Spleen (tissue), 11 donors: ENCODE measurements at regions not wholly inside any gene's neighbourhood (a gene's known extent, or its start where the extent isn't known, plus 50 kb on each side); places are given as distances from the start of the nearest gene placed in this dataset.

Experiments used
- DNase-seq: peaks from one replicate; pipeline ENCODE4 v3.0.0-alpha.2; 2020
- H3K27ac ChIP-seq, 8 donors: fragments of 200-600 bp; sonication (generic) in 7 of 8; 1 replicate in 4 of 8; 2 replicates in 4 of 8; pipeline versions ENCODE4 v1.5.0 to v1.8.0; 2016 to 2021; ENCODE audit warnings: inconsistent platforms in 4 of 8, mild to moderate bottlenecking in 4 of 8, moderate library complexity in 1 of 8
- H3K27me3 ChIP-seq, 7 donors: fragments of 200-600 bp; sonication (generic) in 6 of 7; replicated peaks in 1 of 7; 1 replicate in 4 of 7; 2 replicates in 3 of 7; pipeline versions ENCODE4 v1.5.0 to v1.8.0; 2016 to 2021; ENCODE audit warnings: inconsistent platforms in 3 of 7, mild to moderate bottlenecking in 1 of 7
- H3K36me3 ChIP-seq, 6 donors: fragments of 200-600 bp; sonication (generic) in 5 of 6; 1 replicate in 4 of 6; 2 replicates in 2 of 6; pipeline versions ENCODE4 v1.5.0 to v1.8.0; 2016 to 2021; ENCODE audit warnings: inconsistent platforms in 2 of 6
- H3K4me1 ChIP-seq, 6 donors: fragments of 200-600 bp; sonication (generic) in 5 of 6; 1 replicate in 3 of 6; 2 replicates in 3 of 6; pipeline versions ENCODE4 v1.5.0 to v1.8.0; 2016 to 2021; ENCODE audit warnings: inconsistent platforms in 3 of 6
- H3K4me3 ChIP-seq, 8 donors: fragments of 200-600 bp; sonication (generic) in 7 of 8; 1 replicate in 4 of 8; 2 replicates in 4 of 8; pipeline versions ENCODE4 v1.5.0 to v1.8.0; 2016 to 2021; ENCODE audit warnings: inconsistent platforms in 4 of 8, mild to moderate bottlenecking in 4 of 8, moderate library complexity in 2 of 8
- H3K9me3 ChIP-seq, 8 donors: fragments of 200-600 bp; sonication (generic) in 7 of 8; 1 replicate in 4 of 8; 2 replicates in 4 of 8; pipeline versions ENCODE4 v1.5.0 to v1.8.0; 2016 to 2021; ENCODE audit warnings: inconsistent platforms in 4 of 8
- POLR2A ChIP-seq, 3 donors: fragments of 450-650 bp; IDR thresholded peaks; one replicate each; pipeline ENCODE4 v1.5.1; 2017; ENCODE audit warnings: antibody characterized with exemption in 3 of 3, mild to moderate bottlenecking in 1 of 3
- POLR2AphosphoS5 ChIP-seq, 3 donors: sonication (generic); formaldehyde crosslinking; IDR thresholded peaks; one replicate each; pipeline ENCODE4 v1.5.1; 2017; ENCODE audit warnings: antibody characterized with exemption in 3 of 3
- WGBS, 5 donors: extraction: QIAGEN DNeasy Blood & Tissue Kit in 3 of 5; methylation state at CpG; one replicate each; pipeline versions ENCODE4 v1.1.5 to v1.1.7; 2013 to 2018; 5-methylcytosine and 5-hydroxymethylcytosine counted together
- intact Hi-C: fragments of 100-400 bp; cut with DNase I; formaldehyde crosslinking; loops from one replicate; pipeline ENCODE4 v1.15.0; 2023; ENCODE audit warnings: low total_unique reads
- TF ChIP-seq, protein P1 (sequence below), 11 experiments: fragments of 200-600 bp in 7 of 11; fragments of 450-650 bp in 4 of 11; sonication (generic) in 4 of 11; IDR thresholded peaks in 8 of 11; conservative IDR thresholded peaks in 3 of 11; 1 replicate in 7 of 11; 2 replicates in 4 of 11; pipeline versions ENCODE4 v1.4.0 to v1.8.0; 2016 to 2021; ENCODE audit warnings: antibody characterized with exemption in 11 of 11, inconsistent platforms in 4 of 11, mild to moderate bottlenecking in 1 of 11
- donor health status: healthy with polysubstance abuse.
- donor health status: DM: no; HTN: no; CAD: no; lungs with moderate emphysema.
- donor health status: DM: no; HTN: no; CAD: no.
- donor health status: Bipolar disorder and iron deficiency.
- donor health status: healthy.
- donor health status: DM: no; HTN: no; CAD: no.
- donor health status: DM: yes; HTN: yes; CAD: no.

DNA sequence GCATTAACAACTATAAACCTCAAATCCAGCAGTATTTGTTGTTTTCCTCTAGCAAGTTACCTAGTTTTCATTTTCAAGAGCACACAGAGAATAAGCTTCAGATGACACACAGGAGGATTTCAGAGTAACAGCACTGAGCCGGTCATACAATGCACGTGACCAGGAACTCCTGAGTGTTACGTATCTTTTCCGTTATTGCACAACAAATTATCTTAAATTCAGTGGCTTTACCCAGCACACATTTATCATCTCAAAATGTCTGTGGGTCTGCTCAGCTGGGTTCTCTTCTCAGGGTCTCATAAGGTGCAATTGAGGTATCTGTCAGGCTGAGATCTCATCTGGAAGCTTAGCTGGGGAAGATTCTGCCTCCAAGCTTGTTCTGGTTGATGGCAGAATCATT is 379.5 kb upstream of the KLHL29 start:
- H3K4me1 ChIP-seq: peaks cover 0 to 7% (median 0%) of the 10 kb centered on the region in 6 donors
- no peaks in the 10 kb centered on the region for H3K27me3 ChIP-seq
- no peaks in the 10 kb centered on the region for H3K9me3 ChIP-seq
- H3K36me3 ChIP-seq: no peaks in the 10 kb centered on the region
- H3K27ac ChIP-seq: no peak overlapping the region
- no peak for DNase-seq
- intact Hi-C loops: no loop called here
- no peak overlapping the region for H3K4me3 ChIP-seq
- TF ChIP-seq POLR2A (IDR thresholded peaks at IDR 0.05) (no peak), POLR2AphosphoS5 (IDR thresholded peaks at IDR 0.05) (no peak)
- TF ChIP-seq, protein P1, sequence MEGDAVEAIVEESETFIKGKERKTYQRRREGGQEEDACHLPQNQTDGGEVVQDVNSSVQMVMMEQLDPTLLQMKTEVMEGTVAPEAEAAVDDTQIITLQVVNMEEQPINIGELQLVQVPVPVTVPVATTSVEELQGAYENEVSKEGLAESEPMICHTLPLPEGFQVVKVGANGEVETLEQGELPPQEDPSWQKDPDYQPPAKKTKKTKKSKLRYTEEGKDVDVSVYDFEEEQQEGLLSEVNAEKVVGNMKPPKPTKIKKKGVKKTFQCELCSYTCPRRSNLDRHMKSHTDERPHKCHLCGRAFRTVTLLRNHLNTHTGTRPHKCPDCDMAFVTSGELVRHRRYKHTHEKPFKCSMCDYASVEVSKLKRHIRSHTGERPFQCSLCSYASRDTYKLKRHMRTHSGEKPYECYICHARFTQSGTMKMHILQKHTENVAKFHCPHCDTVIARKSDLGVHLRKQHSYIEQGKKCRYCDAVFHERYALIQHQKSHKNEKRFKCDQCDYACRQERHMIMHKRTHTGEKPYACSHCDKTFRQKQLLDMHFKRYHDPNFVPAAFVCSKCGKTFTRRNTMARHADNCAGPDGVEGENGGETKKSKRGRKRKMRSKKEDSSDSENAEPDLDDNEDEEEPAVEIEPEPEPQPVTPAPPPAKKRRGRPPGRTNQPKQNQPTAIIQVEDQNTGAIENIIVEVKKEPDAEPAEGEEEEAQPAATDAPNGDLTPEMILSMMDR (IDR thresholded peaks at IDR 0.05 in 8 of 11, conservative IDR thresholded peaks at IDR 0.05 in 3 of 11): no peak
- WGBS, 5 donors: 72 to 91% (median 88%) methylated on average over 4 of the region's 4 CpGs

DNA sequence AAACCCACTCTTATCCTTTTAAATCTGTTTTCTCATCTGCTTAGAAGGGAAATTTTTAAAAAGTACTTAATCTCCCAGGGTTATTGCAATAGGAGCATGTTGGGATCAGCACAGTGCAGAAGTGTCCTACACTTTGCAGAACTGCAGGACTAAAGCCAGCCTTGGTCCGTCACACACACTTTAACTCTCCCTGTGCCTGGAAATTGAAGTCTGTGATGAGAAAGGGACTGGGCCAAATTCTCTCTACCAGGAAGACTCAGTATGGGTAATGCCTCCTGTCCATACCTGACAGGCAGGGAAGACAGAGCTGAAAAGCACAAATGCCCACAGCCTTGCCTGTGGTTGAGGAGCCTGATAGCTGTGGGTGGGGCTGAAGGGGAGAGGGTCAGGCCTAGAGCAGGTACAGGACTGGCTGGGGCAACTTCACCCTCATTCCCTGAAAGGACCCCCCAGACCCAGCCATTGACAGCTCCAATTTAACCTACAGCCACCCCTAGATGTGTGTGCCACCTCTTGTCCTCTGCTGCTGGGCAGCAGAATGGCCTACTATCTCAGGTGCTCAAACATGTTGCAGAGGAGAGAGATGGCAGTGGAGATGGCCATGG is 377.2 kb upstream of the KLHL29 start:
- intact Hi-C loops: no loop called here
- peak overlapping the region in 4 of 8 donors; percentile 23 to 51 (median 34) for H3K27ac ChIP-seq
- H3K36me3 ChIP-seq: no peaks in the 10 kb centered on the region
- WGBS, 5 donors: 83 to 89% (median 86%) methylated on average over 1 of the region's 1 CpG
- DNase-seq: no peak
- H3K4me1 ChIP-seq: peaks cover 0 to 7% (median 0%) of the 10 kb centered on the region in 6 donors
- H3K4me3 ChIP-seq: no peak overlapping the region
- no peaks in the 10 kb centered on the region for H3K27me3 ChIP-seq
- TF ChIP-seq POLR2A (IDR thresholded peaks at IDR 0.05) (no peak), POLR2AphosphoS5 (IDR thresholded peaks at IDR 0.05) (no peak)
- TF ChIP-seq, protein P1 (IDR thresholded peaks at IDR 0.05 in 8 of 11, conservative IDR thresholded peaks at IDR 0.05 in 3 of 11): no peak
- H3K9me3 ChIP-seq: no peaks in the 10 kb centered on the region

DNA sequence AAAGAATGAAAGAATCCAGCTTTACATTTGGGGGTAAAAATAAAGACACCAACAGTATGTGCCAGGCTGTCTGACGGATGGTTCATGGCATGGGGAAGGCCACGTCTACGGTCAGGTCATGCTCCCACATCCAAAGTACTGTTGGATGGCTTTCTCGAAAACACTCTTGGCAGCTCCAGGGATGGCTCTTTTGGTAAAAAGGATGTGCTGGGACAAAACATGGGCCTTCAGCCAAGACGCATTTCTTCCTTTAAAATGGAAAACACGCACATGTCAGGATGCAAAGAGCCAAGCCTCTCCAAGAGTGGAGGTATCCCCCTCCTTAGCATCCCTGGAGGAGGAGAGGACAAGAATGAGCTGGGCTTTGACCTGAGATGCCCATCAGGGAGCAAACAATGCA is 376.5 kb upstream of the KLHL29 start:
- Histone ChIP-seq H3K27ac (peak overlapping the region in 4 of 8 donors; percentile 35 to 51 (median 47)), H3K9me3 (no peaks in the 10 kb centered on the region), H3K36me3 (no peaks in the 10 kb centered on the region), H3K4me1 (peaks cover 0 to 7% (median 0%) of the 10 kb centered on the region in 6 donors), H3K4me3 (no peak overlapping the region), H3K27me3 (no peaks in the 10 kb centered on the region)
- TF ChIP-seq, protein P1 (IDR thresholded peaks at IDR 0.05 in 8 of 11, conservative IDR thresholded peaks at IDR 0.05 in 3 of 11): no peak
- TF ChIP-seq POLR2AphosphoS5 (IDR thresholded peaks at IDR 0.05): peak in 1 of 3 donors; percentile 47
- no peak for TF ChIP-seq POLR2A (IDR thresholded peaks at IDR 0.05)
- no peak for DNase-seq
- 61 to 74% (median 73%) methylated on average over 6 of the region's 6 CpGs for WGBS, 5 donors
- intact Hi-C loops: no loop called here

GRCh38 chr2:23008951-23009350 is 376.0 kb upstream of the KLHL29 start:
- TF ChIP-seq, protein P1 (IDR thresholded peaks at IDR 0.05 in 8 of 11, conservative IDR thresholded peaks at IDR 0.05 in 3 of 11): no peak
- TF ChIP-seq POLR2A (IDR thresholded peaks at IDR 0.05) (no peak), POLR2AphosphoS5 (IDR thresholded peaks at IDR 0.05) (no peak)
- Histone ChIP-seq H3K9me3 (no peaks in the 10 kb centered on the region), H3K27me3 (no peaks in the 10 kb centered on the region), H3K4me3 (no peak overlapping the region), H3K36me3 (no peaks in the 10 kb centered on the region), H3K4me1 (peaks cover 0 to 7% (median 0%) of the 10 kb centered on the region in 6 donors), H3K27ac (peak overlapping the region in 4 of 8 donors; percentile 35 to 51 (median 47))
- intact Hi-C loops: no loop called here
- DNase-seq: no peak
- WGBS, 5 donors: 84 to 97% (median 90%) methylated on average over 7 of the region's 7 CpGs
